Stimulated activated CD8-positive, alpha-beta memory T cell treated with anti-CD3 and anti-CD28 coated beads, Interleukin-12 subunit alpha, Interleukin-12 subunit beta, amount 100 ng/mL, for 24 hours (primary cell): ENCODE measurements at regions not wholly inside any gene's neighbourhood (a gene's known extent, or its start where the extent isn't known, plus 50 kb on each side); places are given as distances from the start of the nearest gene placed in this dataset.
"Not testable (repeated sequence)": the region's sequence is repeated elsewhere in the genome, so short reads cannot be mapped to it uniquely, and the experiment has no call there.

Experiments
- DNase-seq: peaks from one replicate; pipeline ENCODE4 v3.0.0-alpha.2; 2020; ENCODE audit errors: extremely low read depth

- DNase-seq: no peak
These were observed 149.3 kb downstream of the RPLP1 start for GRCh38 chr15:69601711-69602504.

- DNase-seq: no peak
These were observed 150.3 kb downstream of the RPLP1 start for GRCh38 chr15:69602921-69603320.

GRCh38 chr15:69603369-69604071 lies 150.9 kb downstream of the RPLP1 start:
- no peak for DNase-seq

- DNase-seq: no peak
These were observed 151.4 kb downstream of the RPLP1 start for GRCh38 chr15:69604072-69604411.

GRCh38 chr15:69606144-69606543 lies 153.5 kb downstream of the RPLP1 start:
- DNase-seq: no peak

- no peak for DNase-seq
These were observed 154.4 kb downstream of the RPLP1 start for GRCh38 chr15:69606921-69607500.

GRCh38 chr15:69608661-69609060 lies 156.0 kb downstream of the RPLP1 start:
- no peak for DNase-seq

- DNase-seq: no peak
These were observed 156.6 kb downstream of the RPLP1 start for GRCh38 chr15:69609176-69609575.

- DNase-seq: no peak
These were observed 157.2 kb downstream of the RPLP1 start for GRCh38 chr15:69609776-69610175.

GRCh38 chr15:69610277-69610676 lies 157.7 kb downstream of the RPLP1 start:
- no peak for DNase-seq

- no peak for DNase-seq
These were observed 158.2 kb downstream of the RPLP1 start for GRCh38 chr15:69610858-69611257.

GRCh38 chr15:69612112-69612511 lies 159.5 kb downstream of the RPLP1 start:
- DNase-seq: no peak

GRCh38 chr15:69613182-69613581 lies 160.6 kb downstream of the RPLP1 start:
- DNase-seq: no peak

- no peak for DNase-seq
These were observed 161.4 kb downstream of the RPLP1 start for GRCh38 chr15:69613988-69614387.

- DNase-seq: no peak
These were observed 163.1 kb downstream of the RPLP1 start for GRCh38 chr15:69615736-69616135.

- DNase-seq: no peak
These were observed 163.9 kb downstream of the RPLP1 start for GRCh38 chr15:69616558-69616957.

GRCh38 chr15:69617144-69617543 lies 164.5 kb downstream of the RPLP1 start:
- DNase-seq: not testable (repeated sequence)

- DNase-seq: no peak
These were observed 171.0 kb downstream of the RPLP1 start for GRCh38 chr15:69623392-69624154.

- DNase-seq: no peak
These were observed 171.5 kb downstream of the RPLP1 start for GRCh38 chr15:69624155-69624520.

- DNase-seq: no peak
These were observed 172.2 kb downstream of the RPLP1 start for GRCh38 chr15:69624816-69625215.

- no peak for DNase-seq
These were observed 172.7 kb downstream of the RPLP1 start for GRCh38 chr15:69625328-69625727.
